ENCODE measurements at regions not wholly inside any gene's neighbourhood (a gene's known extent, or its start where the extent isn't known, plus 50 kb on each side); places are given as distances from the start of the nearest gene placed in this dataset.

- no peak for TF ChIP-seq POLR2A (IDR thresholded peaks at IDR 0.05)
- TF ChIP-seq, protein P1, sequence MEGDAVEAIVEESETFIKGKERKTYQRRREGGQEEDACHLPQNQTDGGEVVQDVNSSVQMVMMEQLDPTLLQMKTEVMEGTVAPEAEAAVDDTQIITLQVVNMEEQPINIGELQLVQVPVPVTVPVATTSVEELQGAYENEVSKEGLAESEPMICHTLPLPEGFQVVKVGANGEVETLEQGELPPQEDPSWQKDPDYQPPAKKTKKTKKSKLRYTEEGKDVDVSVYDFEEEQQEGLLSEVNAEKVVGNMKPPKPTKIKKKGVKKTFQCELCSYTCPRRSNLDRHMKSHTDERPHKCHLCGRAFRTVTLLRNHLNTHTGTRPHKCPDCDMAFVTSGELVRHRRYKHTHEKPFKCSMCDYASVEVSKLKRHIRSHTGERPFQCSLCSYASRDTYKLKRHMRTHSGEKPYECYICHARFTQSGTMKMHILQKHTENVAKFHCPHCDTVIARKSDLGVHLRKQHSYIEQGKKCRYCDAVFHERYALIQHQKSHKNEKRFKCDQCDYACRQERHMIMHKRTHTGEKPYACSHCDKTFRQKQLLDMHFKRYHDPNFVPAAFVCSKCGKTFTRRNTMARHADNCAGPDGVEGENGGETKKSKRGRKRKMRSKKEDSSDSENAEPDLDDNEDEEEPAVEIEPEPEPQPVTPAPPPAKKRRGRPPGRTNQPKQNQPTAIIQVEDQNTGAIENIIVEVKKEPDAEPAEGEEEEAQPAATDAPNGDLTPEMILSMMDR (IDR thresholded peaks at IDR 0.05) = no peak
Measured at GRCh38 chr3:82676356-82677026, 915.0 kb upstream of the GBE1 start.

All from upper lobe of left lung (tissue), 4 donors.